Colon (tissue), 2 donors: ENCODE measurements at regions not wholly inside any gene's neighbourhood (a gene's known extent, or its start where the extent isn't known, plus 50 kb on each side); places are given as distances from the start of the nearest gene placed in this dataset.
"Not testable (repeated sequence)": the region's sequence is repeated elsewhere in the genome, so short reads cannot be mapped to it uniquely, and the experiment has no call there.

Source experiments
- FAIRE-seq: peaks from 2 replicates; lab custom pipeline; 2012; peaks lifted over from hg19 to GRCh38; lab: Jason Lieb, UNC
- donor health status: control.
- donor health status: control.

DNA sequence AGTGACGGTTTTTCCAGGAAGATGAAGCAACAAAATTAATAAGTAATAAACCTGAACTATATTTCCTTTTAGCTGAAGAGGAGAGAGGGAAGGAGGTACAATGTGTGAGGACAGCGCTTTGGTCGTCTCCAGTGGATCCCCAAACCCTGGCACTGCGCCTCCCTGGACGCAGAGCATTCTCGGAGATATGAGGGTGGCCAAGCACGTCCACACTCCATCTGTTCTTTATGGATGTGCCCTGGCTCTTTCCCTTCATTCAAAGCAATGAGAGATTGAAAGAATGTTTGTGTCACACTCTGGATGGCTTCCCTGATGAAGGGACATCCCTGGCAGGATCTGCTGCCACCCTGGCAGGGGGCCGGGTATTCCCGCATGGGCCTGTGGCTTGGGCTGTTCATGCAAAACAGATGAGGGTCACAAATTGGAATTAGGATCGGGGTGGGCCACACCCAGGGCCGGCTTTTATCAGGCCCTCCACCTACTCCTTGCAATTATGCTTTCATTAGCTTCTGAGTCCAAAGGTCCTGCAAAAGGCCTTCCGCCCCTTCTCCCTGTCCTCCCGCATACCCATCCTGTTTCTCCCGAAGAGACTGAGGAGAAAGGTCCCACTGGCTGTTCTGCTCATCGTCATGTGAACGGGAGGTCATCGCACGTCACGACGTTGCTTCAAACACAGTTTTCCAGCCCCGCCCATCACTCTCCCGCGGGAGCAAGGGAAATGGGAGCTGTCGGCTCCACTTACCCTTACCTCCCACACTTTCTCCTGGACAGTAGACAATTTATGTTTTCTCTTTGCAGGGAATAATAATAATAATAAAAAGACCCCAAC is 286.1 kb upstream of the IRX4 start:
- FAIRE-seq: no peak

DNA sequence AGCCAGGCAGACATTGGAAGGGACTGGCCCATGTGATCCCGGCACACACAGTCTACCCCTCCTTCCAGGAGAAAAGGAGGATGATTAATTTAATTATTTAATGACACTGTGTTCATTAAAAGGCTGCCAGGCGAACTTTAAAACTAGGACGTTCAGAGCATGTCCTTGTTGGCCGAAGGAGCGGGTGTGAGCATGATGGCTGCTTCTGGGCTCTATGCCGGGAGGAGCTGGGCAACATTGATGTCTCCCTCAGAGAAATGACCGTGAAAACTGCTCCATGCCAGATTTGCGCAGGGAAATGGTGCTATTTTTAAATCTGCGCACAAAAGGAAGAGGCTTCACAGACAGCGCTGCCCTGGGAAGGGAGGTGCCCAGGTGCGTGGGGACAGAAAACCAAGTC is 284.9 kb upstream of the IRX4 start:
- FAIRE-seq: no peak

DNA sequence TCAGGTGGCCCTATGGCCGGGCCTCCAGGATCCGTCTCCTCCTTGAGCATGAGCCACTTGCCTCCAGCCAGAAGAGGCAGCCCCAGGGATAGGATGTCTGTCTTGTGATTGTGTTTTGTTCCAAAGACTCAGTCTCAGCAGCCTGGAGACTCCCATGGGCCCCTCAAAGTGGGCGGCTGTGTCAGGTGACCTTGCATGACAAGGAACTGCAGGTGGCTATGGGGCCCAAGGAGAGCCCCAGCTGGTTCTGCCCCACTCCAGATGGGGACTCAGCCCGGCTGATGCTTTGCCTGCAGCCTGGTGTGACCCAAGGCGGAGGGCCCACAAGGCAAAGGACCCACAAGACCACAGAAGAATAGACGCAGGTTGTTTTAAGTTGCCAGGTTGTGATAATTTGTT is 284.3 kb upstream of the IRX4 start:
- FAIRE-seq: no peak

DNA sequence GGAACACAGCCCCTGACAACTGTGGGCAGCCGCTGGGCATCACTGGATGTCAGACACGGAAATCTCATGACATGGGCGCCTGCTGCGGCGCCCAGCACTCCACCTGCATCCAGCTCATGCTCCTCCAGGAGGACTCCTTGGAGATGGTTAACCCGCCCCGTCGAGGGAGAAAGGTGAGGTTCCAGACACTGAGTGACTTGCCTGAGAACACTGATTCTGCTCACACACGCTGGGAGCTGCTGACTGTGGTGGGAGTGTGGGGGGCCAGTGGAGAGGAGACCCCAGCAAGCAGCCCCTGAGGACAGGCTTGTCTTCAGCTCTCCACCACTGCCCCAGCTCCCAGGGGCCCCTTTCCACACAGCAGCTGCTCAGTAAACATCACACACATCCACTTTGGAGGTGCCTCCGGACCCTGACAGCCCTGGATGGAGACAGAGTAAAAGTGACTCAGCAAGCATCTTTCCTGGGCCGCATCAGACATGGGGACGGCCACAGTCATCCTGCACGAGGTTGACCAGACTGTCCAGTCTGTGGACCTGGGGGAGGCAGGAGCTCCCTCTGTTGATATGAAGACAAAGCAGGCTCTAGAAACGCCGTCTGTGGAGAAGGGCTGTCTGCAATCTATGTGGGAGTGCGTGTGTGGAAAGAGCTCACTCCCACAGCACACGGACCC is 283.7 kb upstream of the IRX4 start:
- FAIRE-seq: no peak

DNA sequence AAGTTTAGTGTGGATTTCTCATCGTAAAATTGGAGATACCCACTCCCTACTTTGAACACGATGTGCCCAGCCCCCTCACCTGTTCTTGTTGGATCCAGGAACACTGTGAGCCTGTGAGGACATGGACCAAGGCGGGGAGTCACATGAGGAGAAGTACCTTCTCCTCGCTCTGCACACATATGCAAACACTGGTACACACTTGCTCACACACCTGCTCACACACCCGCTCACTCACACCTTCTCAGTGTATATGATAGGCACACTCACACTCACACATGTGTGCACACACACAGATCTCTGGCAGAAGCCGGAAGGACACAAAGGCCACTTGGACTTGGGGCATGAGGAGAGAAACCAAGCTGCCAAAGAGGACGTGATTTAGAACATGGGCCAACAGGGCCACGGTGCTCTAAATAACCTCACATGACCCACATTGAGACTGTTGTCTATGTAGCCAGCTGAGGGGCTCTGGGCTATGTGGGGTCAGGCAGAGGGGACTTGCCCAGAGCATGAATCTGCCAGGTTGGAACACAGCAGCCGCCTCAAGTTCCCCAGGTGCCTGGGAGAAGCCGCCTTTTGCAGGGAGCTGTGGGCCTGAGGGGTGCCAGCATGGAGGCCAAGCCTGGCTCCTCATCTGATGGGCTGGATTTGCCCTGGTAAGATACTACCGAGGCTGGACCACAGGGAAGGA is 283.0 kb upstream of the IRX4 start:
- no peak for FAIRE-seq

DNA sequence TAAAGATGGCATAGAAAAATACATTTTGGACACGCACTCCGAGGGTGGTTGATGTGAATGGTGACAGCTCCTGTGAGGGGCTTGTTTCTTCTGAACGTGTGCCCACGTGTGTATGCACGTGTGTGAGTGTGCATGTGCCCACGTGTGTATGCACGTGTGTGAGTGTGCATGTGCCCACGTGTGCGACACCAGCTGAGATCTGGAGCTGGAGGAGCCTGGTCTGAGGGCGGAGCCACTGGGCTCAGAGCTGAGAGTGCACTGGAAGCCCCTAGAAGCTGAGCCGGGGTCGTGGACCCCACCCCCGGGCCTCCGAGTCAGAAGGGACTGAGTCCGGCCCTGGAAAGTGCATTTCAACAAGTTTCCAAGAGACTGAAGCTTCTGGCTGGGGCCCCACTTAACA is 282.5 kb upstream of the IRX4 start:
- no peak for FAIRE-seq

DNA sequence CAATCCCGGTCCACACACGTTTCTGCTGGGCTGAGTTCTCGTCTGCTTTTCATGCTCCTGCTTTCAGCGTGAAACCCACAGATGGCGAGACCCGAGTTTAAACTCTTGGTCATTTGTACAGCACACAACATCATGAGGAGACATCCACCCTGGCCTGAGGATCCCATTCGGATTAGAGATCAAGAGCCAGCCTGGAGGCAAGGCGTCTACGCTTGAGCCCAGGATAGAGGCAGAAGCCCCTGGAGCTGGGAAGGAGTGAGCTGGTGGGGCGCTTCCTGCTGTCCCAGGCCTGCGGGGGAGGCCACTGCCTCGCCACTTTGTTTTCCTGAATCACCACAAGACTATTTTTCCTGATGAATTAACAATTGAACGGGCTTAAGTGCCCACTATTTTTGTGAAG is 281.9 kb upstream of the IRX4 start:
- FAIRE-seq: no peak

DNA sequence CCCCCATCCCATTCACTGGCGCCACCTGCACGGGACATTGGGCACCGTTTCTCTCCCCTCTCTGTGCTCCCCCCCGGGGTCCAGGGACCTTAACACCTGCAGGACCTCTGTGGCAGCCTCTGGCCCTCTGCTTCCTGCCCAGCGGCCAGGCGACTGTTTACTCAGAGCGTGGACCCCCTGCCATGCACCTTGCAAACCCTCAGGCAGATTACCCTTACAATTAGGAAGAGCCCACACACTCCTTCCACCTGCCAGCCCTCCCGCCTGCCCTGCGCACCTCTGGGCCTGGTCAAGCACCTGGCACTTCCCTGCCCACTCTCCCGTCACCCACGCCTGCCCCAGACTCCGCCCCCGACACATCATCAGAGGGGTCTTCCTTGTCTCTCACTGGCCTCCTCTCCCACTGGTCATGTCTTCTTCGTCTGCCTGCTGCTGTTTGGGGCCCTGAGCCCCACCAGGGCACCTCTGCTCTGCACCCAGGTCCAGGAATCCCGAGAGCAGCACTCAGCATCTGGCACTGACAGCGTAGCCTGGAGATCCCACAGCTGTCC is 281.3 kb upstream of the IRX4 start:
- no peak for FAIRE-seq

DNA sequence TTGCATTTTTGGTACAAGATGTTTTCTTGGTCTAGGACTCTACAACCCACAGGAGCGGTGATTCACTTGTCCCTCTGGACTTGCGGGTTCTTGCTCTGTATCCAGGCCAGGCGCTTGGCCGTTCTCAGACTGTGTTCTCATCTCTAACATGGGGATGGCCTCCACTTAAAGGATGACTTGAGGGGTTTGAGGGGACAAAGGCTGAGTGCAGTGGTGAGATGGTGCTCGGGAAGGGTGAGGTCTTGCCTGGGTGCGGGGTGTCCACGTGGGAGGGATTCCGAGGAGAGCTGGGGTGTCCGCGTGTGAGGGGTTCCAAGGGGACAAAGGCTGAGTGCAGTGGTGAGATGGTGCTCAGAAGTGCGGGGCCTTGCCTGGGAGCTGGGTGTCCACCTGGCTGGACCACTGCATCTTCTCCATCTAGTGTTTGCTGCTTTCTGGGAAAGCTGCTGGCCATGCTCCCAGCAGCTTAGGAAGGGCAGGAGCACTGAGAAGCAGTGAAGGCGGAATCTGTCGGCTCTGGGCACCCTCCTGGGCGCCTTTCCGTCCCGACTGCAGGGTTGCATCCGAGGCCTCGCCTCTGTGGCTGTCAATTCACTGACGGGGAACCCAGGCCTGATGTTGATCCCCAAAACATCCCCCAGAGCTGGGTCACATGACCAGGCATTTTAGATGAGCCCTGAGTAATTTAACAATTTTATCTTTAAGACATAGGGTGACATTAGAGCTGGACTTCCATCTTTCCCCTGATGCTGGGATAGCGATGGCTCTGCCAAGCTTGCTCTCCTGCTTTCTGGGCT is 280.5 kb upstream of the IRX4 start:
- FAIRE-seq: no peak

DNA sequence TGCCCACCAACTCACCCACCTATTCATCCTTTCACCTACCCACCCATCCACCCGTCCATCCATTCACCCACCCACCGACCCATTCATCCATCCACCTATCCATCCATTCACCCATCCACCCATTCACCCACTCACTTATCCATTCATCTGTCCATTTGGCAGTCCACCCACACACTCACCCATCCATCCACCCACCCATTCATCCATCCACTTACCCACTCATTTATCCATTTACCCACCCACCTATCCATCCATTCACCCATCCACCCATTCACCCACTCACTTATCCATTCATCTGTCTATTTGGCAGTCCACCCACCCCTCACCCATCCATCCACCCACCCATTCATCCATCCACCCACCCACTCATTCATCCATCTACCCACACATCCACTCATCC is 278.1 kb upstream of the IRX4 start:
- FAIRE-seq: no peak

DNA sequence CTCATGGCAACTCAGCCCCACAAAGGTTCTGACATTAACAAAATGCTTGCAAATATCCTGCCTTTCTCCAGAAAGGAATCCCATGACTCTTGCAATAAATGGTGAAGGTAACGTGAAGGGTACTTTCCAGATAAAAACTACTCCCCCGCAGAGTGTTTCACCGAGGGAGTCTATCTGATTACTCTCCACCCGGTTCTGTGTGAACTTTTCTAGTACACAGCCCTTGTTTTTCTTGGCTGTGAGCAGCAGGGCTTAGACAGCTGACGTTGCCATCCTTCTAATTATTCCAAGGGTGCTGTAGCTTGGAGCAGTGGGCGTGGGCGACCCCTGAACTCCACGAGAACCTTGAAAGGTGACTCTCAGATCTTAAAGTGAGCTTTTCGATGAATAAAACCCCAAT is 276.0 kb upstream of the IRX4 start:
- FAIRE-seq: no peak

DNA sequence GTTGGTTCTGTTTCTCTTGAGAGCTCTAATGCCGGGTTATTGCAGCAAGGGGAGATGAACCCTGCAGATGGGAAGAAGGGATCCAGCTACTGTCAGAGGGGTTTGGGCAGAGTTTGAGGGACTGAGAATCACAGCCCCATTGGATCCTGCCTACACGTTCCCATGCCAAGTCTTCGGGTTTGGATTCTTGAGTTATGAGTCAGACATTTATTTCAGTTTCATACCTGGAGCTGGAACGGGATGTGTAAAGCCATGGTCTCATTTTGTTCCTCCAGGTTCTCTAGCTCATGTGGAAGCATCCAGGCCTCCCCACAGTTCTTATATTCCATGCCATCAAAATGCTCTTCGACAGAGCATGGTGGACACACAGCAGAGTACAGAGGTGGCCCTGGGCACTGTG is 275.4 kb upstream of the IRX4 start:
- FAIRE-seq: no peak

DNA sequence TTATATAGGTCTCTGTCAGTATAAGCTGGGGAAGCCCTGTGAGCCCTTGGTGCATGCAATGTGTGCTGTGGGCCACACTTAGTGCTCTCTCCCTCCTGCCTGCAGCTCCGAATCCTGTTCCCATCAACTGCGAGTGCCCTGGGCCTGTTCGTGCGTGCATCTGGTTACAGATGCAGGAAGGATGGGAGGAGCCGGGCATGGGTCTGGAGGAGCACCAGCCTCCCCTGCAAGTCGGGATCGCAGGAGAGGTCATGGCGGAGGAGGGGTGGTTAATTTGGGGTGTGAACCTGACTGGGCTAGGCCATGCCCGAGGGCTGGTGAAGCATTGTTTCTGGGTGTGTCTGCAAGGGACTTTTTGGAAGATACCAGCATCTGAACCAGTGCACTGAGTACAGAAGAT is 274.6 kb upstream of the IRX4 start:
- FAIRE-seq: no peak

DNA sequence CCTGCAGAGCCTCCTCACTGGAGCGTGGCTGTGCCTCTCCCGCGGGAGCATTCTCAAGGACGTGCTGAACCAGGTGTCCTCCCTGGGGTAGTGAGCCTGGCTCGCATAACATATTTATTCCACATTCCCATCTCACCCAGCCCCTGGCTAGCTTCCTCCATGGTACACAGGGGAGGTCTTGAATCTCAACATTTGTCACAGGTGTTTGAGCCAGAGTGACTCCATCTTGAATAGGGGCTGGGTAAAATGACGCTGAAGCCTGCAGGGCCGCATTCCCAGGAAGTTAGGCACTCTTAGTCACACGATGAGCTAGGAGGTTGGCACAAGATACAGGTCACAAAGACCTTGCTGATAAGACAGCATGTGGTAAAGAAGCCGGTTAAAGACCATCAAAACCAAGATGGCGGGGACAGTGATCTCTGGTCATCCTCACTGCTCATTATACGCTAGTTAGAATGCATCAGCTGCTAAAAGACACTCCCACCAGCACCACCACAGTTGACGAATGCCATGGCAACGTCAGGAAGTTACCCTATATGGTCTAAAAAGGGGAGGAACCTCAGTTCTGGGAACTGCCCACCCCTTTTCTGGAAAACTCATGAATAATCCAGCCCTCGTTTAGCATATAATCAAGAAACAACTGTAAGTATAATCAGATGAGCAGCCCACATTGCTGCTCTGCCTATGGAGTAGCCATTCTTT is 273.8 kb upstream of the IRX4 start:
- FAIRE-seq: no peak

DNA sequence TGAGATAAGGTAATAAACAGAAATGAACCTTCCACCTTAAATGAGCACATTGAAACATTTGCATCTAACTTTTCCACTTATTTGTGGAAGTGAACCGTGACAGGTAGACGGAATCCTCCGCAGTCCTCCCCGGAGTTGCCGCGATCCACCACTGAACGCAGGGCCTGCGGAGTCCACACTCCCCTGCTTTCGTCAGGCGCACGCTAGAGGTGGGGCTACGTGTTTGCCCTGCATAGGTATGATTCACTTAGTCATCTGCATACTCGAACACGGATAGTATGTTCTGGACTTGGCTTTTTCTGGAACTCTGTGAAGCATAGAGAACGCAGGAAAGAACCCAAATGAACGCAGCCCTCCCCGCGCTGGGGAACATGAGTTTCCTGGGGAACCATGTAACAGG is 272.8 kb upstream of the IRX4 start:
- no peak for FAIRE-seq

DNA sequence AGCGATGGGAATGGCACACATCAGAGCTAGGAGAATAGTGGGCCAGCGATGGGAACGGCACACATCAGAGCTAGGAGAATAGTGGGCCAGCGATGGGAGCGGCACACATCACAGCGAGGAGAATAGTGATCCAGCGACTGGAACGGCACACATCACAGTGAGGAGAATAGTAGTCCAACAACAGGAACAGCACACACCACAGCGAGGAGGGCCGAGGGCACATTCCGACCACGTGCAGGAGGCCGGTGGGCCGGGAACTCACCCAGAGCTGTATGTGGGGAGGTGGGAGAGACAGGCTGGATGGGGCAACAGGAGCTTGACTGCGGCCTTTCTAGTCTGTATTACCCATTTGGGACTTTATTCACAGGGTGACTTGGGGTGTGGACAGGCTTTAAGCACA is 271.1 kb upstream of the IRX4 start:
- no peak for FAIRE-seq

DNA sequence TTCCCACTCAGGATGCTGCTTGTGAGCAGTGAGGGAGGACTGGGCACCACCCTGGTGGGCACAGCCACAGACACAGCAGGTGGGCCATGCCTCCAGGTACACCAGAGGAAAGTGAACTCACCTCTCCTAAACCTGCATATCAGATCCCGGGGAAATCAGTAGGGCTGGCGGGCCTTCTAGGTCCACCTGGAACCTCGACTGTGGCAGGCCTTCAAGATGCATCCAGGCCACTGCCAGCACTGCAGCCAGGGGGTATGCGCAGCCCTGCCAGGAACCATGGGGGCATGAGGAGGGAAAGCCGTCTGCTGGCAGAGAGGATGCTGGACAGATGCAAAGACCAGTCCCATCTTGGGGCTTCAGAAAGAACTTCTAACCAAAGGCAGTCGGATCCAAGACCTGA is 270.6 kb upstream of the IRX4 start:
- no peak for FAIRE-seq

DNA sequence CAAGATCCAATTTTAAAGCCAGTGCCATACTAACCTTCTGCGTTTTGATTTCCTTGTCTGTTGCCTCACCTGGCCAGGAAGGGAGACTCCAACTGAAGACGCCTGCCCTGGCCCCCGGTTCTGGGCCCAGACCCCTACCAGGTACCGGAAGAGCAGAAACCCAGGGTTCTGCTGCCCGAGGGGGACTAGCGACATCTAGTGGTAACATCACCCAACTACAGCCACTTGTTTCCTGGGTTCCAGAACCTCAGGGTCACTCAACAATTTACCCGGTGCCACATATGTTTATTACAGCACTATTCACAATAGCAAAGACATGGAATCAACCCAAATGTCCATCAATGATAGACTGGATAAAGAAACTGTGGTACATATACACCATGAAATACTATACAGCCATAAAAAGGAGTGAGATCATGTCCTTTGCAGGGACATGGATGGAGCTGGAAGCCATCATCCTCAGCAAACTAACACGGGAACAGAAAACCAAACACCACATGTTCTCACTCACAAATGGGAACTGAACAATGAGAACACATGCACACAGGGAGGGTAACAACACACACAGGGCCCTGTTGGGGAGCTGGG is 268.7 kb upstream of the IRX4 start:
- not testable (repeated sequence) for FAIRE-seq

DNA sequence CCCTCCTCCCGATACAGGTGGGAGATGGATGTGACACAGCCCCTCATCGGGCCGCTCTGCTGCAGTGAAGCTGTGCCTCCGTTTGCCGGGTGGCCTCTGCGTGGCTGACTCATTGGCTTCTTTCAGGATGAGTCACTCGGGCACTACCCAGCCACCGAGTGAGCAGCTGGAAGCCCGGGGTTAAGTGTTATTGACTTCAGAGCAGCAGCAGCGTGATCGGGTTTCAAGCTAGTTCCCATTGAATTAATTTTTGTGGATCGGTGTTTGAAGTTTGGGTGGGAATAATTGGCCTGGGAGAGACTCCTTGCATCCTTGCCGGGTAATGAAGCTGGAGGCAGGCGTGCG is 266.4 kb upstream of the IRX4 start:
- FAIRE-seq: no peak

DNA sequence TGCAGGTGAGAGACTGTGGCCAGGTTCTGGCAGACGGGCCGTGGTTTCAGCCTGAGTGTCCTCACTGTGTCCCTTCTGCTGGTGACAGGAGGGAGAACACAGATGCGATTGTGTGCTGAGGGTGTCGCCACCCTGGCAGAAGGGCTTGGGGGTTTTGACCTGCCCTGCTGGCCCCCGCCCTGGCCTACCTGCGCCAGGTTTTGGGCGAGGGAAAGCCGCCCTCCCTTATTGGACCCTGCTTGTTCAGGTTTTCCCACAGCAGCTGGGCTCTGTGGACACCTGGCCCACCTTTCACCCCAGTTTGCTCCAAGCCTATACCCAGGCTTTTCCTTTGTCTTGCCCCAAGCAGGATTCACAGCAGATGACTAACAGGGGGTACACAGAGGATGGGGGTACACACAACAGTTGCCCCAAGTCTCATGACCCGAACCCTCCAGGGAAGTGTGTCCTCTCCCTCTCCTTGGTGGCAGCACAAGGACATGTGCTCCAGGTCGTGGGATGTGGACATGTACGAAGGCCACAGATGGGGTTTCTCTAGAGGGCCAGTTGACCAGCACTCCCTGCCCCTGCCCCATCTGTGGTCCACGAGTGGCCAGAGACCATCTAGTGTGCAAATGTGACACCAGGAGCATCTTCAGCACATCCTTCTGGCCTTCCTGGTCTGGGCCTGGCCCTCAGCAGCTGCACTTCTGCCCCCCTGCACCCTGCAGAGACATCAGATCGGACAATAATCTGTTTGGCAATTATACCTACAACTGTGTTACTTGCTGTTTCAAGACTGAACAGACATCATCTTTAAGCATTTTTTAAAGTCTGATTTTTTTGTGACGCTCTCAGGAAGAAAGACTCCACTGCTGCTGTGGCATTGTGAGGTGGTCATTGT is 265.8 kb upstream of the IRX4 start:
- no peak for FAIRE-seq
